Kidney capillary endothelial cell (primary cell): ENCODE measurements at regions not wholly inside any gene's neighbourhood (a gene's known extent, or its start where the extent isn't known, plus 50 kb on each side); places are given as distances from the start of the nearest gene placed in this dataset.
"Not testable (repeated sequence)": the region's sequence is repeated elsewhere in the genome, so short reads cannot be mapped to it uniquely, and the experiment has no call there.

Experiments used
- DNase-seq: peaks from one replicate; pipeline ENCODE4 v3.0.0-alpha.2; 2018; ENCODE audit warnings: low spot score

DNA sequence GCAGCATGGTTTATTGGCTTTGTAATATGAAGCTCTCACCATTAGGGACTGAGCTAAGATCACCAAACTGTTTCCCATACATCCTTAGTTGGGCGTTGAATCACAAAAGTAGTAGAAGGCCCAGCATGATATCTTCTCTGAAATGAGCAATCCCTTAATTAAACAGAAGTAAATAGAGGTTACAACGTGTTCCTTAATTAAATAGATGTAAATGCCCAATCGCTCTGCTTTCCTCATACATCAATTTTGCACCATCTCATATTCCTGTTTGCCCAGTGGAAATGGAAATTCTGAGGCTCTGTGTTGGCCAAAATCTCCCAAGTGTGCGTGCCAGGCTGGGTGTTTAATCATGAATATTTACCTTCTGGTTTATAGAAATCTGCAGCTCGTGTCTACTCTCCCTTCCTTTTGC is 107.4 kb upstream of the FOXB1 start:
- no peak for DNase-seq

GRCh38 chr15:59894835-59895234 is 109.3 kb upstream of the FOXB1 start:
- no peak for DNase-seq

- no peak for DNase-seq
Measured at GRCh38 chr15:59892985-59893384, 111.1 kb upstream of the FOXB1 start.

- not testable (repeated sequence) for DNase-seq
Measured at GRCh38 chr15:59887870-59888269, 116.2 kb upstream of the FOXB1 start.

DNA sequence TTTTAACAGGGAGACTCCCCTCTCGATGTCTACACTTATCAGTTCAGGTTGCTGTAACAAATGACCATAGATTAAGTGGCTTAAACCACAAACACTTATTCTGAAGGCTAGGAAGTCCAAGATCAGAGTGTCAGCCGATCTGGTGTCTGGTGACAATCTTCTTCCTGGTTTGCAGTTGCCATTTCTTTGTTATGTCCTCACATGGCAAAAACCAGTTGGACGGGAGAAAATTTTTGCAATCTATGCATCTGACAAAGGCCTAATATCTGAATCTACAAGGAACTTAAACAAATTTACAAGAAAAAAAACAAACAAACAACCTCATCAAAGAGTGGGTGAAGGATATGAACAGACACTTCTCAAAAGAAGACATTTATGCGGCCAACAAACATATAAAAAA is 116.9 kb upstream of the FOXB1 start:
- no peak for DNase-seq

DNA sequence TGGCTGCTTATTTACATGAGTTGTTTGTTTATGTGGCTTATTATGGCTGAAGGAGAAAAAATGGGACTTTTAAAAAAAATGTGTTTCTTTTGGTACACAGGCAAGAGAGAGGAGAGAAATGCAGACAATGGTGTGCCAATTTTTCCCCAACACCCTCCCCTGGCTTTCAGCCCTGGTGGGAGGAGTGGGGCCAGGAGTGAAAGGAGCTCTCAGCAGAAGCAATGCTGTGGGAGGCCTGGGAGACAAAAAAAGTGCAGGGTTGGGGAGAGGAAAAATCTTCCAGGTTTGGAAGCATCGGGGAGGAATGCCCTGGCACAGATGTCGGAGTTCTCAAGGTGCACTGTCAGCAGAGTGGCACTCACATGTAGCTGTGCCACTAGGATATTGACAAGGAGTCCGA is 117.7 kb upstream of the FOXB1 start:
- DNase-seq, result no peak

DNA sequence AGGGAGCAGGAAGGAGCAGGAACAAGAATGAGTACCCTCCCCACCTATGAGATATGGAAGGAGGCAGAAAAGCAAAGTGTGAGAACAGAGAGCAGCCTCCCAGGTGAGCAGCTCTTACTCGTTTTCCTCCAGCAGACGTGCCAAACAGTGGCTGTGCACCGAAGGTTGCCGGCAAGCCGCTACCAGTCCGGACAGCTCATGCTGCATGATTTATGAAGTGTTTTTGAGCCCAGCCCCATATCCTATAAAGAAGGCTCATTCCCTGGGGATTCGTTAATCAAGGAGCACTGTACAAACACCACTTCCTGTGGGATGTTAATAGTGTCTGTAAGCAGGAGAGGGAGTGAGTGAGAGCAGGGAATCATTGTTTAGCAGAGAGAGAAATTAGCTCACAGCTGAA is 118.3 kb upstream of the FOXB1 start:
- DNase-seq, result no peak

DNA sequence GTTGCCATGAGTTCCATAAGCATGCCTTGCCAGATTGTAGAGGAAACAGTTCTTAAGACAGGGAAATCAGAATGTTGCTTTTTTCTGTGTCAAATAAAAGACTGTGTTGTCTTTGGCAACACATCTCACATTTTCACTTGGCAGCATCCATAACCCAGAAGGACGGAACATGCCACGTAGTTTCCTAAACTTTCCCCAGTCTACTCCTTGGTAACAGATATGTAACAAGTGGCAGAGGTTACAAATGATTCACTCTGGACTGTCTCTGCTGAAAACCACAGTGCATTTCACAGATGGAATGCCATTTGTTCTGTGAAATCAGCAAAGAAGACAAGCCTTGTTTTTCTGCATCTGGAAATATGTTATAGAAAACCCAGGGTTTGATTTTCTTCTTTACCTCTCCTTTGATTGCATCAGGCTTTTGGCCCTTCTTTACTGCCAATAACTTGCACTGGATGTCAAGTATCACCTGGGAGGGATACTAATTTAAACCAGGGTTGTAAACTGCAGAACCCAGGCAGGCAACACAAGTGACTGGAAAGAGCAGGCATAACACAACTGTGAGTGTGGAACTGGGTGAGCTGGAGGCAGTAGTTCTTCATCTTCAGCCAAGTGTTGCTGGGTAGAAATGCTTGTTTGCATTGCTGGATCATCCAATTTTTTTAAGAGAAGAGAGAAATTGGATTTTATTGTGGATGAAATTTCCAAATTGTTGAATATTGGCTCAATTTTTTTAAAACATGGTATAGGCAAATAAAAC is 124.4 kb upstream of the FOXB1 start:
- DNase-seq, result no peak

DNA sequence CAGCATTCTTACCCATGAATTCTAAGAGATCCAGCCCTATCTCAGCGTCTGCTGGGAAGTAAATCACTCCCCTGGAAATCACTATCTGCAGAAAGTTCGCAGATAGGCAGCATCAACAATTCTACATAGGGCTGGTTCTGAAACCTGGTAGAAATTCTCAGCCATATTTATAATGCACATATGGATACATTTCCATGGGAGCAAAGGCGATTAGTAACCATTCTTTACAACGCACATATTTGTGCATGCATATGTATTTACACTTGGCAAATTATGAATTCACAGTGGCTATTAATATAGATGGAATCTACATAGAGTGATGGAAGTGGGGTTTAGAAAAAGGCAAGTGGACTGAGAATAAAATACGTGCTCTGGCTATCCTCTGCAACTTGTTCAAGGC is 128.0 kb upstream of the FOXB1 start:
- DNase-seq, result no peak

GRCh38 chr15:59873644-59874272 is 130.4 kb upstream of the FOXB1 start:
- no peak for DNase-seq

- no peak for DNase-seq
Measured at GRCh38 chr15:59867086-59867855, 136.8 kb upstream of the FOXB1 start.

- no peak for DNase-seq
Measured at GRCh38 chr15:59866642-59867041, 137.5 kb upstream of the FOXB1 start.

DNA sequence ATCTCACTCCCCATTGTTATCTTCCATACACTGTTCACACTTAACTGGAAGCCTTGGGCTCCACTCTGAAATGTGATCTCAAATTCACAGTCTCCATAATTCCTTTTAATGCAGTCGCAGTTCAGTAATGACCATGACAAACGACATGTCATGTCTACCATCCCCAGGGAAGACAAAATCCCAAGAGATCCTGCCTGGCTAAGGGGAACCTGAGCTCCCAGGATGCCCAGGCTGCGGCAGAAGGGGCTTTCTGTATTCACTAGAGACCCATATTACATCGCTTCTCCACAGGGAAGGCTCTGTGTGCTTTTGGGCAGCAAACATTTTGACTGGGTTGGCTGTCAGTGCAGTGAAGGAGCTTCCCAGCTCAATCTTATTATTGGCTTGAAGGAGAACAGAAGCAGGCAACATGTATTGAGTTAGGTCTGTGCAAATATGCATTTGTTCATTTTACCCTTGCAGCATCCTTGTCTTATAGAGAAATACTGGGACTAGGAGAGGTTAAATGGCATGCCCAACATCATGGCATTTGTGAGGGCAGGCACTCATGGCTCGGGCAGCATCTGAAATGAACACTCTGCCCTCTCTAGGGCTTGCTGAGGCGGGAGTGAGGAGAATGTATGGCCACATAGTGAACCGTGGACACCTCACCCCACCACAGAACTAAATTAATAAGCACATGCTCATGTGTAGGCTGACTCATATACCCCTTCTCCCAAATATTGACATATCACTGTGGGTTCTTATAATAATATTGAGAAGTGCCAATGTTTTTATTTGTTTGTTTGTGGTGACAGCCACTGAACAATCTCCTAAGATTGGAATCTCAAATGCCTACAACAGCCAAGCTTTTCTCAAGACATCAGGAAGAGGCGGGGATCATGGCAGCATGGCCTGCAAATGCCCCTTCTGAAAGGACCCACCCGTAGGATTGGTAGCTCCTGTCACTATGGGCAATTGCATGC is 141.6 kb upstream of the FOXB1 start:
- no peak for DNase-seq

DNA sequence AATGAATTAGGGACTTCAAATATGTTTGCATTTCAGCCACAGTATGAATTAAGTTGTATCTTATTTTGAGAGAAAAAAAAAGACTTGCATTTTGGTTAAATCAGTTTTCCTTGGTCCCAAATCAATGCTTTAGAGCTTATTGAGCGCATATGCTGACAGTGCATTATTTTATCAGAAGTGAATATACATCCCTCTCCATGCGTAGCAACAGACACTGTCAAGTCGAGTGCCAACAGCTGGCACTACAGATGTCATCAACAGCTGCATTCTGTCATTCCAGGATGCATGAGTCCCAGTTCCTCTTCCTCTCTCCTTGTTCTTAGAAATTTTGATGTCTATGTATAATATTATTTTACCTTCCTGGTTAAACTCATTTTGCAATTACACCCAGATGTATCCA is 156.1 kb upstream of the FOXB1 start:
- DNase-seq, result no peak

DNA sequence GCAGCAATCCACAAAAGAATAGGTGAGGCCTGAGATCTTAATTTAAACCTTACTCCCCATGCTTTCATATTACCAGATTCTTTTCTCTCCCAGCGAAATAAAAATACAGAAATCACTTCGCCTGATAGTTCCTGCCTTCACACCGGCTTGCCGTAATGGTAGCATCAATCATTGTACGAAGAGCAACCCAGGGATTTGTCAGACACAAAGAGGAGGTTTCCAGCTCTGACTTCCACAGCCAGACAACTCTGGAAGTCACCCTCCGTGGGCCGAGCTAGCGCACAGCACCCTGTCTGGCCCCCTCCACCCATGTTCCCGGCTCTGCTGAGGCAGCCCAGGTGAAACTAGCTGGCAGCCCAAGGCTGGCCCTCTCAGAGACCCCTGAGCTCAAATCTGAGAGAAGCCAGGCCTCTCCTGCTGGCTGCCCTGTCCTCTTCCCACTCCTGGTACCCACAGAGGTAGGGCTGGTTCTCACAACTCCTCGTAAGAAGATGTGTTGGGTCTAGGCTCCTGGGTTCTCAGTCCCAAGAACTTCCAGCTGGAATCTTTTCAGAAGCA is 156.9 kb upstream of the BNIP2 start:
- no peak for DNase-seq

DNA sequence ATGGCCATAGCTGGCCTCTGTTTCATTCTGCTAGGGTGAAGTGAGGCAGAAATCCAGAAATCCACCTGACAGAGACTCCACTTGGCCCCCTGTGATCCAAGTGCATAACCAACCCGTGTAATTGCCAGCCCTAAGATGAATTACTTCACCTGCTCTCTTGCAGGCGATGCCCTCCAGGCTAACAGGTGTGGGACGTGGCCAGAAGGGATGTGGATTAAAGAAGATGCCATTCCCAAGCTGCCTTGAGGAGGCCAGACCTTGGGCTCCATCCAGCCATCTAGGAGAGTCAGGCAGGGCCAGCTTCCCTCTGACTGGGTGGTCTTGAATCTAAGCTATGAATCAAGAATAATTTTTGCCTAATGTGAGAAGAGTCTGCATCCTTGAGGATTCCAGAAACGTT is 154.5 kb upstream of the BNIP2 start:
- DNase-seq, result no peak

GRCh38 chr15:59841036-59841435 is 151.9 kb upstream of the BNIP2 start:
- no peak for DNase-seq

- DNase-seq, result no peak
Measured at GRCh38 chr15:59839906-59840305, 150.8 kb upstream of the BNIP2 start.

DNA sequence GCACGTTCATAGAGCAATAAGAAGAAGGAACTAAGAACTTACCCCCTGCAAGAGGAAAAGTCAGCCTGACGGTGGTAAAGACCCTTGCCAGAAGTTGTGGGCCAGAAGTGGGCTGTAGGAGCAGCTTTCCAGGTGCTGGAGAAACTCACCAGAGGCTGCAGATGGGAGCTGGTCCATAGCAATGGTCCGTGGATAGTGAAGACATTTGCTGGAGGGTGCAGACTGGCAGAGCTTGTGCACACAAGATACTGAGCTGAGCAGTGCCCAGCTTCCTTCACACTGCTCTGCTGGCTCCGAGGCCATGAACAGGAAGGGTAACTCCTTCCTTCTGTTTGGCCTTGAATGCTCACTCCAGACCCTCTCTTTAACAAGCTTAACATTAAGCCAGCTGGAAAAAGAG is 149.8 kb upstream of the BNIP2 start:
- no peak for DNase-seq

- no peak for DNase-seq
Measured at GRCh38 chr15:59835776-59836175, 146.7 kb upstream of the BNIP2 start.

DNA sequence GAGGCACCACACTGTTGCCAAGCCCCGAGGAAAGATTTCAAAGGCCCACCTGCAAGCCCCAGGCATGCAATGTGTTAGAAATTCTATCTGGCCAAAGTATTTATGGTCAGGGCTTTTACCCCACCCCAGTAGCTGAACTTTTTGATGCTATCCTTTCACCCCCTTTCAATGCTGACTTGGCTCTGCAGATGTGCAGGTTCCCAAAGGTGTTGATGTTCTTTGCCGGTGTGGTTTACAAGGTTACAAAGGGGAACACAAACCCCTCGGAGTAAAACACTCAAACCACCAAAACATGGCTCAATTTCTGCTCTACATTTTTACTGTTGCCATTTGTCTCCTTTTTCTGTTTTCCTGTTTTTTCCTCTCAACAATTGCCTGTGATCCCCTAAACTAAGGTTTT is 145.4 kb upstream of the BNIP2 start:
- DNase-seq, result no peak

- no peak for DNase-seq
Measured at GRCh38 chr15:59833366-59833765, 144.2 kb upstream of the BNIP2 start.
